Esophagus muscularis mucosa (tissue), 4 donors: ENCODE measurements at regions not wholly inside any gene's neighbourhood (a gene's known extent, or its start where the extent isn't known, plus 50 kb on each side); places are given as distances from the start of the nearest gene placed in this dataset.

Experiments used
- DNase-seq: peaks from one replicate; pipeline ENCODE4 v3.0.0-alpha.2; 2017; ENCODE audit errors: extremely low spot score
- H3K27ac ChIP-seq, 4 donors: fragments of 200-600 bp; sonication (generic); replicated peaks in 1 of 4; 1 replicate in 3 of 4; 2 replicates in 1 of 4; pipeline ENCODE4 v1.5.1; 2016 to 2019; ENCODE audit warnings: mild to moderate bottlenecking in 1 of 4
- H3K27me3 ChIP-seq, 4 donors: fragments of 200-600 bp; sonication (generic); one replicate each; pipeline versions ENCODE4 v1.5.1 to v1.6.0; 2016 to 2019
- H3K36me3 ChIP-seq, 4 donors: fragments of 200-600 bp; sonication (generic); one replicate each; pipeline ENCODE4 v1.5.1; 2016 to 2019
- H3K4me1 ChIP-seq, 4 donors: fragments of 200-600 bp; sonication (generic); one replicate each; pipeline ENCODE4 v1.5.1; 2016 to 2019
- H3K4me3 ChIP-seq, 4 donors: fragments of 200-600 bp; sonication (generic); 1 replicate in 2 of 4; 2 replicates in 2 of 4; pipeline ENCODE4 v1.5.1; 2016 to 2019; ENCODE audit warnings: mild to moderate bottlenecking in 4 of 4, moderate library complexity in 1 of 4
- H3K9me3 ChIP-seq, 4 donors: fragments of 200-600 bp; sonication (generic); 1 replicate in 3 of 4; 2 replicates in 1 of 4; pipeline ENCODE4 v1.5.1; 2016 to 2019
- CTCF ChIP-seq, 3 experiments: fragments of 200-600 bp in 2 of 3; fragments of 450-650 bp in 1 of 3; sonication (generic) in 2 of 3; IDR thresholded peaks; one replicate each; pipeline ENCODE4 v1.5.1; 2017 to 2019; ENCODE audit warnings: antibody characterized with exemption in 3 of 3, mild to moderate bottlenecking in 2 of 3, moderate library complexity in 1 of 3
- EP300 ChIP-seq: sonication (generic); formaldehyde crosslinking; IDR thresholded peaks from one replicate; pipeline ENCODE4 v1.6.1; 2017; ENCODE audit warnings: antibody characterized with exemption
- POLR2A ChIP-seq: fragments of 450-650 bp; IDR thresholded peaks from one replicate; pipeline ENCODE4 v1.6.1; 2017; ENCODE audit warnings: antibody characterized with exemption, moderate library complexity, mild to moderate bottlenecking, low read depth
- POLR2AphosphoS5 ChIP-seq, 2 donors: sonication (generic); formaldehyde crosslinking; IDR thresholded peaks; one replicate each; pipeline ENCODE4 v1.6.1; 2017; ENCODE audit warnings: antibody characterized with exemption in 2 of 2
- WGBS: methylation state at CpG from one replicate; pipeline ENCODE4 v1.1.5; 2018; 5-methylcytosine and 5-hydroxymethylcytosine counted together
- intact Hi-C: fragments of 100-400 bp; cut with DNase I; formaldehyde crosslinking; loops from one replicate; pipeline ENCODE4 v1.15.1; 2023

GRCh38 chr18:59839246-59839645 is 60.5 kb upstream of the PMAIP1 start:
- no peaks in the 10 kb centered on the region for H3K36me3 ChIP-seq
- 95% methylated on average over 2 of the region's 2 CpGs for WGBS
- no peak overlapping the region for H3K4me3 ChIP-seq
- H3K27ac ChIP-seq = no peak overlapping the region
- H3K4me1 ChIP-seq = no peaks in the 10 kb centered on the region
- intact Hi-C loops = loop anchor here (5.0 kb wide), 1 partner anchor 138 kb away; no protein-coding TSS in a partner anchor
- DNase-seq = no peak
- TF ChIP-seq CTCF (IDR thresholded peaks at IDR 0.05) (no peak), POLR2AphosphoS5 (IDR thresholded peaks at IDR 0.05) (no peak), POLR2A (no peak)
- H3K9me3 ChIP-seq = no peaks in the 10 kb centered on the region
- H3K27me3 ChIP-seq = peaks cover 0 to 5% (median 0%) of the 10 kb centered on the region in 4 donors

DNA sequence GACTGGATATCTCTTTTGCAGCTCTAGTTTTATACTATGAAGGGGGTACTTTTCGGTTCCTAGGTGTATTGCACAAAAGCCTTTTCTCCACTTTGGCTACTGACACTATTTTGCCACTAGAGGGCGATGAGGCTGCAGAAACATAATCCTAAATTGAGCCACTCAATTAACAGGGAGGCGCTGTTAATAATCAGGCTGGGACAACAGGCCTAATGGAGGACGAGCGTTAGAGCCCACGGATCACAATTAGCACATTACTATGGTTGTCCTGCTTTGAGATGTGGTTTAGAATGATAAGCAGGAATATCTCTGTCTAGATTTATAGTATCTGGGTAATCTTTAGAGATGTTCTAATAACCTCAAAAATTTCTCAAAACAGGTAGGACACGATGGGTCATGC is 62.2 kb upstream of the PMAIP1 start:
- DNase-seq = no peak
- Histone ChIP-seq H3K27ac (no peak overlapping the region), H3K4me3 (no peak overlapping the region), H3K27me3 (peaks cover 0 to 5% (median 0%) of the 10 kb centered on the region in 4 donors), H3K9me3 (no peaks in the 10 kb centered on the region), H3K36me3 (no peaks in the 10 kb centered on the region), H3K4me1 (no peaks in the 10 kb centered on the region)
- WGBS = 22% methylated on average over 7 of the region's 7 CpGs
- intact Hi-C loops = loop anchor here (5.0 kb wide), 1 partner anchor 140 kb away; no protein-coding TSS in a partner anchor
- TF ChIP-seq EP300 (no peak), CTCF (IDR thresholded peaks at IDR 0.05) (peak; percentile 65 to 82 (median 77))

GRCh38 chr18:59835605-59836379 is 64.0 kb upstream of the PMAIP1 start:
- intact Hi-C loops = loop anchor here (5.0 kb wide), 1 partner anchor 142 kb away; no protein-coding TSS in a partner anchor
- Histone ChIP-seq H3K27me3 (peaks cover 0 to 5% (median 0%) of the 10 kb centered on the region in 4 donors), H3K4me3 (no peak overlapping the region), H3K4me1 (no peaks in the 10 kb centered on the region), H3K36me3 (no peaks in the 10 kb centered on the region), H3K9me3 (no peaks in the 10 kb centered on the region), H3K27ac (no peak overlapping the region)
- TF ChIP-seq POLR2AphosphoS5 (IDR thresholded peaks at IDR 0.05) = no peak
- no peak for TF ChIP-seq POLR2A
- no peak for TF ChIP-seq EP300
- no peak for TF ChIP-seq CTCF (IDR thresholded peaks at IDR 0.05)
- no peak for DNase-seq
- 82% methylated on average over 13 of the region's 13 CpGs for WGBS

DNA sequence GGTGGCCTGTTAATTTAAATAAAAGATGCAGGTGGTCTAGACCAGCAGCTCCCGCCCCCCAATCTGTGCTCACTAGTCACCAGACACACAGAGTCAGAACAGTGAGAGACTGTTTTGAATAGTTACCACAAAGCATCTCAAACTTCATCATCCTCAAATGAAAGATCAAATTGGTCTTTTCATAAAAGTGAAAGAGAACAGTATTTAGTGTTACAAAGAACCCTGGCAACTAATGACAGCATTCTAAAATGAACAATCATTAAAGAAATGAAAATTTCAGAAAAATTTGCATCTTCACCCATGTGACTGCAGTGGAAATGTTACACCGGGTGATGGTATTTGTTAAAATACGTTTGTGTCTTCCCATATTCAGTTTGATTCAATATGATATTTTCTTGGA is 65.5 kb upstream of the PMAIP1 start:
- Histone ChIP-seq H3K36me3 (no peaks in the 10 kb centered on the region), H3K4me1 (no peaks in the 10 kb centered on the region), H3K4me3 (no peak overlapping the region), H3K27me3 (peaks cover 0 to 5% (median 0%) of the 10 kb centered on the region in 4 donors), H3K9me3 (no peaks in the 10 kb centered on the region), H3K27ac (no peak overlapping the region)
- no peak for TF ChIP-seq POLR2A
- no peak for TF ChIP-seq POLR2AphosphoS5 (IDR thresholded peaks at IDR 0.05)
- no peak for TF ChIP-seq CTCF (IDR thresholded peaks at IDR 0.05)
- TF ChIP-seq EP300 = no peak
- DNase-seq = no peak
- WGBS = 75% methylated on average over 3 of the region's 3 CpGs
- intact Hi-C loops = no loop called here
